Neural progenitor cell (in vitro differentiated cells): ENCODE measurements at regions not wholly inside any gene's neighbourhood (a gene's known extent, or its start where the extent isn't known, plus 50 kb on each side); places are given as distances from the start of the nearest gene placed in this dataset.

ENCODE experiments used
- DNase-seq: peaks from one replicate; pipeline ENCODE4 v3.0.0-alpha.2; 2016; ENCODE audit warnings: low spot score
- H2AFZ ChIP-seq: fragments of 200-600 bp; sonication (generic); replicated peaks from 2 replicates; pipeline ENCODE4 v1.6.1; 2016; ENCODE audit warnings: antibody characterized with exemption
- H3F3A ChIP-seq: fragments of 200-600 bp; sonication (generic); 2 replicates; pipeline ENCODE4 v1.6.1; 2016; ENCODE audit warnings: antibody characterized with exemption, low read depth
- H3K27ac ChIP-seq: fragments of 200-600 bp; sonication (generic); 2 replicates; pipeline ENCODE4 v1.5.1; 2016; ENCODE audit warnings: mild to moderate bottlenecking
- H3K27me3 ChIP-seq: fragments of 200-600 bp; sonication (generic); 2 replicates; pipeline ENCODE4 v1.6.1; 2016; ENCODE audit warnings: mild to moderate bottlenecking, moderate library complexity
- H3K36me3 ChIP-seq: fragments of 200-600 bp; sonication (generic); 2 replicates; pipeline ENCODE4 v1.5.1; 2016
- H3K4me1 ChIP-seq: fragments of 200-600 bp; sonication (generic); 2 replicates; pipeline ENCODE4 v1.6.1; 2016; ENCODE audit warnings: mixed run types
- H3K4me2 ChIP-seq: fragments of 200-600 bp; sonication (generic); 2 replicates; pipeline ENCODE4 v1.6.1; 2016
- H3K4me3 ChIP-seq: fragments of 200-600 bp; sonication (generic); 2 replicates; pipeline ENCODE4 v1.5.1; 2016
- H3K79me2 ChIP-seq: fragments of 200-600 bp; sonication (generic); 2 replicates; pipeline ENCODE4 v1.6.1; 2016; ENCODE audit warnings: low read depth
- H3K9ac ChIP-seq: fragments of 200-600 bp; sonication (generic); 2 replicates; pipeline ENCODE4 v1.6.1; 2016
- H3K9me3 ChIP-seq: fragments of 200-600 bp; sonication (generic); 2 replicates; pipeline ENCODE4 v1.5.1; 2016; ENCODE audit warnings: low read depth
- H4K20me1 ChIP-seq: fragments of 200-600 bp; sonication (generic); 2 replicates; pipeline ENCODE4 v1.6.1; 2016; ENCODE audit warnings: low read depth
- H3K27ac Mint-ChIP-seq: 3 replicates; pipeline ENCODE4 v1.8.0; 2021; ENCODE audit warnings: mixed read lengths
- H3K27me3 Mint-ChIP-seq: 2 replicates; pipeline ENCODE4 v1.8.0; 2022; ENCODE audit warnings: low read depth, mild to moderate bottlenecking, inconsistent platforms, moderate library complexity, mixed read lengths; ENCODE audit not compliant: insufficient read depth
- H3K36me3 Mint-ChIP-seq: 3 replicates; pipeline ENCODE4 v1.8.0; 2021; ENCODE audit warnings: mixed read lengths
- H3K4me1 Mint-ChIP-seq: 3 replicates; pipeline ENCODE4 v1.8.0; 2021; ENCODE audit warnings: mixed read lengths
- H3K4me3 Mint-ChIP-seq: 3 replicates; pipeline ENCODE4 v1.8.0; 2021; ENCODE audit warnings: mild to moderate bottlenecking, moderate library complexity, mixed read lengths
- H3K9me3 Mint-ChIP-seq: 3 replicates; pipeline ENCODE4 v1.8.0; 2020; ENCODE audit warnings: mixed read lengths
- CTCF ChIP-seq: fragments of 200-600 bp; sonication (generic); IDR thresholded peaks from 2 replicates; pipeline ENCODE4 v1.5.1; 2017; ENCODE audit warnings: antibody characterized with exemption, mild to moderate bottlenecking
- EZH2 ChIP-seq: fragments of 200-600 bp; sonication (generic); IDR thresholded peaks from 2 replicates; pipeline ENCODE4 v1.6.1; 2017; ENCODE audit warnings: antibody characterized with exemption, mild to moderate bottlenecking, moderate library complexity
- EZH2phosphoT487 ChIP-seq: fragments of 200-600 bp; sonication (generic); IDR thresholded peaks from 2 replicates; pipeline ENCODE4 v1.6.1; 2017; ENCODE audit warnings: antibody characterized with exemption

GRCh38 chr1:73801912-73802429 lies 396.0 kb downstream of the LRRIQ3 start:
- H3K9me3 Mint-ChIP-seq: no peaks in the 10 kb centered on the region
- H3K27me3 ChIP-seq: no peaks in the 10 kb centered on the region

GRCh38 chr1:73800376-73800775 lies 397.6 kb downstream of the LRRIQ3 start:
- Histone ChIP-seq H3K9ac (no peak overlapping the region), H2AFZ (no peak overlapping the region), H3K4me1 (no peaks in the 10 kb centered on the region), H3K27ac (no peak overlapping the region), H3K79me2 (no peaks in the 10 kb centered on the region), H3K36me3 (no peaks in the 10 kb centered on the region), H3K4me3 (no peak overlapping the region), H3K9me3 (no peaks in the 10 kb centered on the region), H3F3A (no peaks in the 10 kb centered on the region), H3K4me2 (no peak overlapping the region), H3K27me3 (no peaks in the 10 kb centered on the region), H4K20me1 (no peaks in the 10 kb centered on the region)
- TF ChIP-seq CTCF: no peak
- no peak for TF ChIP-seq EZH2
- TF ChIP-seq EZH2phosphoT487: no peak
- no peaks in the 10 kb centered on the region for H3K27me3 Mint-ChIP-seq
- no peaks in the 10 kb centered on the region for H3K9me3 Mint-ChIP-seq
- H3K4me3 Mint-ChIP-seq: no peak overlapping the region
- H3K36me3 Mint-ChIP-seq: no peaks in the 10 kb centered on the region
- peaks cover 12% of the 10 kb centered on the region for H3K4me1 Mint-ChIP-seq
- no peak for DNase-seq
- H3K27ac Mint-ChIP-seq: no peak overlapping the region

More at GRCh38 chr1:73801912-73802429, 396.0 kb downstream of the LRRIQ3 start:
- H3K27me3 Mint-ChIP-seq: no peaks in the 10 kb centered on the region
- H3K36me3 ChIP-seq: no peaks in the 10 kb centered on the region
- H3F3A ChIP-seq: no peaks in the 10 kb centered on the region
- no peak overlapping the region for H3K9ac ChIP-seq
- no peak overlapping the region for H2AFZ ChIP-seq
- no peak overlapping the region for H3K4me2 ChIP-seq
- peaks cover 12% of the 10 kb centered on the region for H3K4me1 Mint-ChIP-seq
- no peak overlapping the region for H3K27ac ChIP-seq
- H4K20me1 ChIP-seq: no peaks in the 10 kb centered on the region
- no peaks in the 10 kb centered on the region for H3K9me3 ChIP-seq
- no peak overlapping the region for H3K27ac Mint-ChIP-seq
- no peak for DNase-seq
- no peaks in the 10 kb centered on the region for H3K4me1 ChIP-seq
- no peaks in the 10 kb centered on the region for H3K36me3 Mint-ChIP-seq
- no peaks in the 10 kb centered on the region for H3K79me2 ChIP-seq
- no peak for TF ChIP-seq CTCF
- no peak for TF ChIP-seq EZH2
- TF ChIP-seq EZH2phosphoT487: no peak
- H3K4me3 Mint-ChIP-seq: no peak overlapping the region
- no peak overlapping the region for H3K4me3 ChIP-seq

- Mint-ChIP-seq H3K4me1 (peaks cover 2% of the 10 kb centered on the region), H3K27ac (no peak overlapping the region), H3K9me3 (no peaks in the 10 kb centered on the region), H3K36me3 (no peaks in the 10 kb centered on the region), H3K4me3 (no peak overlapping the region), H3K27me3 (no peaks in the 10 kb centered on the region)
- H3K36me3 ChIP-seq: no peaks in the 10 kb centered on the region
- no peaks in the 10 kb centered on the region for H3K27me3 ChIP-seq
- H3K79me2 ChIP-seq: no peaks in the 10 kb centered on the region
- no peaks in the 10 kb centered on the region for H3K9me3 ChIP-seq
- H3K4me1 ChIP-seq: no peaks in the 10 kb centered on the region
- TF ChIP-seq EZH2 (no peak), EZH2phosphoT487 (no peak), CTCF (no peak)
- H3K4me3 ChIP-seq: no peak overlapping the region
- no peak overlapping the region for H3K9ac ChIP-seq
- no peak overlapping the region for H3K27ac ChIP-seq
- no peak for DNase-seq
- no peaks in the 10 kb centered on the region for H4K20me1 ChIP-seq
- H2AFZ ChIP-seq: no peak overlapping the region
- H3K4me2 ChIP-seq: no peak overlapping the region
- no peaks in the 10 kb centered on the region for H3F3A ChIP-seq
Measured at GRCh38 chr1:73789965-73790364, 408.0 kb downstream of the LRRIQ3 start.
